AG09319 (cell line): ENCODE measurements at regions not wholly inside any gene's neighbourhood (a gene's known extent, or its start where the extent isn't known, plus 50 kb on each side); places are given as distances from the start of the nearest gene placed in this dataset.
"Not testable (repeated sequence)": the region's sequence is repeated elsewhere in the genome, so short reads cannot be mapped to it uniquely, and the experiment has no call there.

Experiments
- DNase-seq: peaks from one replicate; pipeline ENCODE4 v3.0.0-alpha.2; 2010; ENCODE audit warnings: low read depth; ENCODE audit errors: extremely low read depth
- TF ChIP-seq, protein P1 (sequence below): IDR thresholded peaks from 2 replicates; pipeline ENCODE4 v1.5.1; 2011; ENCODE audit warnings: low read depth, mild to moderate bottlenecking, inconsistent platforms, low read length, moderate library complexity

- DNase-seq: no peak
Observed at GRCh38 chr16:76875898-76876297, 315.1 kb upstream of the MON1B start.

DNA sequence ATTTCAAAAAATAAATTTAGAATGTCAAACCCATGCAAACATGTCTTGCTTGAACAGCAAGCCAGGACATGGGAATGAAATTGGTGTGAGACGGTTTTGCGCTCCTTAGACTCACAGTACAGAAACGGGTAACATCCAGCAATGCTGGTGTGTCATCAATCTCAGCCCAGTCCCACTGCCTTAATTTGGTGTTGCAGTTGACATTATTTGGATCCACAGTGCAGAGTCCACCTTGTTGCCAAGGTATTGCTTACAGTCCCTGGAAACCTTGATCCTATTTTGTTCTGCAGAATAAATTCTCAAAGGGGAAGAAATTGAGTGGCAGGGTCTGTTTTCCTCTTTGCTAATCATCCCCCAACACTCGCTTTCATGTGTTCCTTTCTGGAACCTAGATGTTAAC is 311.6 kb upstream of the MON1B start:
- DNase-seq: no peak
- TF ChIP-seq, protein P1, sequence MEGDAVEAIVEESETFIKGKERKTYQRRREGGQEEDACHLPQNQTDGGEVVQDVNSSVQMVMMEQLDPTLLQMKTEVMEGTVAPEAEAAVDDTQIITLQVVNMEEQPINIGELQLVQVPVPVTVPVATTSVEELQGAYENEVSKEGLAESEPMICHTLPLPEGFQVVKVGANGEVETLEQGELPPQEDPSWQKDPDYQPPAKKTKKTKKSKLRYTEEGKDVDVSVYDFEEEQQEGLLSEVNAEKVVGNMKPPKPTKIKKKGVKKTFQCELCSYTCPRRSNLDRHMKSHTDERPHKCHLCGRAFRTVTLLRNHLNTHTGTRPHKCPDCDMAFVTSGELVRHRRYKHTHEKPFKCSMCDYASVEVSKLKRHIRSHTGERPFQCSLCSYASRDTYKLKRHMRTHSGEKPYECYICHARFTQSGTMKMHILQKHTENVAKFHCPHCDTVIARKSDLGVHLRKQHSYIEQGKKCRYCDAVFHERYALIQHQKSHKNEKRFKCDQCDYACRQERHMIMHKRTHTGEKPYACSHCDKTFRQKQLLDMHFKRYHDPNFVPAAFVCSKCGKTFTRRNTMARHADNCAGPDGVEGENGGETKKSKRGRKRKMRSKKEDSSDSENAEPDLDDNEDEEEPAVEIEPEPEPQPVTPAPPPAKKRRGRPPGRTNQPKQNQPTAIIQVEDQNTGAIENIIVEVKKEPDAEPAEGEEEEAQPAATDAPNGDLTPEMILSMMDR: no peak

More at GRCh38 chr16:76875898-76876297, 315.1 kb upstream of the MON1B start:
- TF ChIP-seq, protein P1: no peak

- not testable (repeated sequence) for DNase-seq
Observed at GRCh38 chr16:76880523-76880922, 310.5 kb upstream of the MON1B start.

DNA sequence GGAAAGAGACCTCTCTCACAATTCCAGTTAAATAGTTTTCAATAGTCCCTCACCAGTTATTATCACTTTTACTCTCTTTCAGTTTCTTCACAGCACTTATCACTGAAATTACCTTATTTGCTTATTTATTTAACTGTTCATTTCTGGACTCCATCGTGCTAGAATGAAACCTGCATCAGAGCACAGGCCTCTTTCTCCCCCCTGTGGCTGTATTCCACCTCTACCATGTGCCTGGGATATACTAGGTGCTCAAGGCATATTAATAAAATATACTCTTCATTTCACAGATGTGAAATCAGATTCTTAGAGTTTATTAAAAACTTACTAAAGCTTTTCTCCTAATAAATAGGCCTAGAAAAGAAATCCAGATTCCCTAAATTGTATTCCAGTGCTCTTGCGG is 308.9 kb upstream of the MON1B start:
- no peak for DNase-seq
- TF ChIP-seq, protein P1: no peak

- TF ChIP-seq, protein P1: no peak
- no peak for DNase-seq
Observed at GRCh38 chr16:76883076-76883475, 307.9 kb upstream of the MON1B start.

GRCh38 chr16:76885776-76886537 is 305.0 kb upstream of the MON1B start:
- no peak for DNase-seq
- TF ChIP-seq, protein P1: no peak

DNA sequence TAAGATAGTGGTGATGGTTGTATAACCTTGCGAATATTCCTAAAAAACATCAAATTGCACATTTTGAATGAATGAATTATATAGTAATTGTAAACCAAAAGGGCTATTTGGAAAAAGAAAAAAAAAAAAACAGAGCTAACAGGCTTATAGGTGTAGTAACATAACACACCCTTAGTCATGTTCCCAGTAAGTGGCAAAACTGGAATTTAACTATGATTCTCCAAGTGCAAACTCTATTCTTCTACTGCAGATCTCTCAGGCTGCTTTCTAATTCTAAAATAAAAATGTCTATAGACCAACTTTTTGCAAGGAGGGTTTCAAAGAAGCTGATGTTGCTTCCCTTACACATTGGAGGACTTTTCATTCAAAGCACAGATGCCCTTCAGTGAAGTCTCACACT is 293.2 kb upstream of the MON1B start:
- DNase-seq: no peak
- TF ChIP-seq, protein P1: no peak

- TF ChIP-seq, protein P1: no peak
- no peak for DNase-seq
Observed at GRCh38 chr16:76899767-76900166, 291.2 kb upstream of the MON1B start.
